ENCODE measurements at regions not wholly inside any gene's neighbourhood (a gene's known extent, or its start where the extent isn't known, plus 50 kb on each side); places are given as distances from the start of the nearest gene placed in this dataset.

DNA sequence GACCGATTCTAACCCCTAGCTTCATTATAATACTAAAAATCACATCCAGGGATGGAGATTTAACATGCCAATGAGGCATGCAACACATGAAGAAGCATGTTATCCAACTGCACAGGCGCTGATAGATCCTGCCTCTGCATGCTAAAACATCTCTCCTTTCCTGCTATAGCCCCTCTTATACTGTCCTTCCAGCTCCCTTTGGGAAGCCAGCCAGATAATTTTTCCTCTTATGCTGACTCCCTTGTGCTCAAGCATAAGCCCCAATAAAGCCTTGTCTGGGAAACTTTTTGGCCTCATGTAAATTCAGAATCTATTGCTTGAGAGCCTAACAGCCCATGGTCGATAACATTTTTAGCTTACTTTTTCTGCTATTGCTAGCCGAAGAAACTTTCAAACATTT is 404.3 kb downstream of the EPM2A start:
- no peaks in the 10 kb centered on the region for H3K36me3 ChIP-seq
- TF ChIP-seq, protein P1, sequence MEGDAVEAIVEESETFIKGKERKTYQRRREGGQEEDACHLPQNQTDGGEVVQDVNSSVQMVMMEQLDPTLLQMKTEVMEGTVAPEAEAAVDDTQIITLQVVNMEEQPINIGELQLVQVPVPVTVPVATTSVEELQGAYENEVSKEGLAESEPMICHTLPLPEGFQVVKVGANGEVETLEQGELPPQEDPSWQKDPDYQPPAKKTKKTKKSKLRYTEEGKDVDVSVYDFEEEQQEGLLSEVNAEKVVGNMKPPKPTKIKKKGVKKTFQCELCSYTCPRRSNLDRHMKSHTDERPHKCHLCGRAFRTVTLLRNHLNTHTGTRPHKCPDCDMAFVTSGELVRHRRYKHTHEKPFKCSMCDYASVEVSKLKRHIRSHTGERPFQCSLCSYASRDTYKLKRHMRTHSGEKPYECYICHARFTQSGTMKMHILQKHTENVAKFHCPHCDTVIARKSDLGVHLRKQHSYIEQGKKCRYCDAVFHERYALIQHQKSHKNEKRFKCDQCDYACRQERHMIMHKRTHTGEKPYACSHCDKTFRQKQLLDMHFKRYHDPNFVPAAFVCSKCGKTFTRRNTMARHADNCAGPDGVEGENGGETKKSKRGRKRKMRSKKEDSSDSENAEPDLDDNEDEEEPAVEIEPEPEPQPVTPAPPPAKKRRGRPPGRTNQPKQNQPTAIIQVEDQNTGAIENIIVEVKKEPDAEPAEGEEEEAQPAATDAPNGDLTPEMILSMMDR (IDR thresholded peaks at IDR 0.05) = no peak
- TF ChIP-seq POLR2AphosphoS5 (IDR thresholded peaks at IDR 0.05; ENCODE audit: insufficient read depth in 1 of 2, low read depth in 1 of 2) (no peak), POLR2A (IDR thresholded peaks at IDR 0.05) (no peak)
- no peaks in the 10 kb centered on the region for H3K27me3 ChIP-seq
- no peaks in the 10 kb centered on the region for H3K4me1 ChIP-seq
- intact Hi-C loops (cut with DNase I) = no loop called here
- no peak for DNase-seq (ENCODE audit: extremely low spot score in 2 of 2)
- H3K4me3 ChIP-seq = no peak overlapping the region
- no peaks in the 10 kb centered on the region for H3K9me3 ChIP-seq
- no peak overlapping the region for H3K27ac ChIP-seq

DNA sequence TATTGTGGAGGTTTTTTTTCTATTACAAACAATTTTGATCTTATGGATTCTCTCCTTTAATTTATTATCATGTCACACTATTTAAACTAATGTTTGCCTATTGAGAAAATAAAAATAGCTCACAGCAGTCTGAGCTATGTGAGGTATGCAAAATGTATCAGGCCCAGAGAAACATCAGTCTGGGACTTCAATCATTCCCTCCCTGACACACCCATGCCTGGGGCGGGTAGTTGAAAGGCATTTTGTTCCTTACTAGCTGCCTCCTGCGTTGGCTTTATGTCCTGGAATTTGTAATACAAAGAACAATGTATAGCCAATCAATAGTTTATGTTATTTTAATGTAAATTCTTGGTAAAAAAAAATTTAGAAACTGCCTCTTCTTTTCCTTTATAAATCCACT is 403.3 kb downstream of the EPM2A start:
- no peaks in the 10 kb centered on the region for H3K9me3 ChIP-seq
- H3K27ac ChIP-seq = no peak overlapping the region
- TF ChIP-seq POLR2AphosphoS5 (IDR thresholded peaks at IDR 0.05; ENCODE audit: insufficient read depth in 1 of 2, low read depth in 1 of 2) = no peak
- TF ChIP-seq POLR2A (IDR thresholded peaks at IDR 0.05) = no peak
- TF ChIP-seq, protein P1 (IDR thresholded peaks at IDR 0.05) = no peak
- no peaks in the 10 kb centered on the region for H3K27me3 ChIP-seq
- H3K4me1 ChIP-seq = no peaks in the 10 kb centered on the region
- intact Hi-C loops (cut with DNase I) = no loop called here
- H3K36me3 ChIP-seq = no peaks in the 10 kb centered on the region
- DNase-seq (ENCODE audit: extremely low spot score in 2 of 2) = no peak
- H3K4me3 ChIP-seq = no peak overlapping the region

DNA sequence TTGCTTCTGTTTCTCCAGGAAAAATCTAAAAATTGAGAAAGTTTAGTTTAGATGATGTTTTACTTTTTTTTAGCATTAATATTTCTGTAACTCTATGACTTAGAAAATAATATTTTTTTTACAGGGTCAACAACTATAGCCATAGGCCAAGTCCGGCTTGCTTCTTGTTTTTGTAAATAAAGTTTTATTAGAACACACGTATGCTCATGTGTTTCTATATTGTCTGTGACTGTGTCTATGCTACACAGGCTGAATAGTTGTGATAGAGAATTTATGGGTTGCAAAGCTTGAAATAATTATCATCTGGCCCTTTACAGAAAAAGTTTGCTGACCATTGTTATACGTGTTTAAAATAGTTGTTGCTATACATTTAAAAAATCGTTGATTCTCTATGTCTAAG is 399.2 kb downstream of the EPM2A start:
- no peaks in the 10 kb centered on the region for H3K9me3 ChIP-seq
- H3K27ac ChIP-seq = no peak overlapping the region
- no peaks in the 10 kb centered on the region for H3K27me3 ChIP-seq
- DNase-seq (ENCODE audit: extremely low spot score in 2 of 2) = no peak
- intact Hi-C loops (cut with DNase I) = no loop called here
- no peaks in the 10 kb centered on the region for H3K4me1 ChIP-seq
- H3K36me3 ChIP-seq = no peaks in the 10 kb centered on the region
- TF ChIP-seq, protein P1 (IDR thresholded peaks at IDR 0.05) = no peak
- TF ChIP-seq POLR2AphosphoS5 (IDR thresholded peaks at IDR 0.05; ENCODE audit: insufficient read depth in 1 of 2, low read depth in 1 of 2) (no peak), POLR2A (IDR thresholded peaks at IDR 0.05) (no peak)
- no peak overlapping the region for H3K4me3 ChIP-seq

DNA sequence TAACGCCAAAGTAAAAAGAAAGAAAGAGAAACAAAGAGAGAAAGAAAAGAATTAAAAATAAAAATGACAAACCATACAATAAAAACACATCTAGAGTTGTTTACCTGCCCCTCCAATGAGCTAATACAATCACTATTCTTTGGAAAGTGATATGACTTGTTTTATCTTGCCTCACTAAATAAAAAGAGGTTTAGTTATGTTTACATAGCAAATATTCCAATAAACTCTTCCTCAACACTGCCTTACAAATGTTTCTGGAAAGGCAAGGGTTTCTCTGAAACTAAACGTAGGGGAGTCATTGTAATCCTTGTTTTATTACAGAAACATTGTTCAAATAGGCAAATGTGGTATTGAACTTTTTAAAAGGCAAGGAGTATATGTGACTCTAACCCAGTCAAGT is 396.2 kb downstream of the EPM2A start:
- Histone ChIP-seq H3K4me3 (no peak overlapping the region), H3K36me3 (no peaks in the 10 kb centered on the region), H3K27ac (no peak overlapping the region), H3K9me3 (no peaks in the 10 kb centered on the region), H3K4me1 (no peaks in the 10 kb centered on the region), H3K27me3 (no peaks in the 10 kb centered on the region)
- DNase-seq (ENCODE audit: extremely low spot score in 2 of 2) = no peak
- intact Hi-C loops (cut with DNase I) = no loop called here
- TF ChIP-seq POLR2A (IDR thresholded peaks at IDR 0.05) (no peak), POLR2AphosphoS5 (IDR thresholded peaks at IDR 0.05; ENCODE audit: insufficient read depth in 1 of 2, low read depth in 1 of 2) (no peak)
- TF ChIP-seq, protein P1 (IDR thresholded peaks at IDR 0.05) = no peak

DNA sequence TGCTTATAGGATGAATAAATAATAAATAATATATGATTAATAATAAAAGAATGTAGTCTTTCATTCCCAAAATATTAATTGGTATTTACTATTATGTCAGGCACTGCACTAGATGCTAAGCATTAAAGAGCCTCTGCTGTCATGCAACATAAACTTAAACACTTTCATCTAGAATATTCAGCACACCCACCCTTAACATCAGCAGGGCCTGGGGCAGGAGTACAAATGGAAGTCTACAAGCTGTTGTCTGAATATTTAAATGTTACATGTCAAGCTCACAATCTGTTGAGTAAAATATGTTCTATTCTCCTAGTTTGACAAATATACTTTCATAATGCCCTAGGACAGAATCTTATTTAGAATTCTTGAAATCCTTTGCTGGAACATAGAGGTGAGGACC is 395.1 kb downstream of the EPM2A start:
- no peak overlapping the region for H3K4me3 ChIP-seq
- intact Hi-C loops (cut with DNase I) = no loop called here
- no peak overlapping the region for H3K27ac ChIP-seq
- H3K9me3 ChIP-seq = no peaks in the 10 kb centered on the region
- no peak for DNase-seq (ENCODE audit: extremely low spot score in 2 of 2)
- no peaks in the 10 kb centered on the region for H3K27me3 ChIP-seq
- TF ChIP-seq POLR2A (IDR thresholded peaks at IDR 0.05) (no peak), POLR2AphosphoS5 (IDR thresholded peaks at IDR 0.05; ENCODE audit: insufficient read depth in 1 of 2, low read depth in 1 of 2) (no peak)
- TF ChIP-seq, protein P1 (IDR thresholded peaks at IDR 0.05) = no peak
- H3K36me3 ChIP-seq = no peaks in the 10 kb centered on the region
- no peaks in the 10 kb centered on the region for H3K4me1 ChIP-seq

Data from vagina (tissue), 2 donors.